Kidney glomerular epithelial cell (primary cell): ENCODE measurements at regions not wholly inside any gene's neighbourhood (a gene's known extent, or its start where the extent isn't known, plus 50 kb on each side); places are given as distances from the start of the nearest gene placed in this dataset.
A peak's percentile ranks its signal among the peaks of the same experiment; 100 is the strongest.

Experiments
- DNase-seq: peaks from one replicate; lab custom pipeline; 2025; lab: John Stamatoyannopoulos, UW

DNA sequence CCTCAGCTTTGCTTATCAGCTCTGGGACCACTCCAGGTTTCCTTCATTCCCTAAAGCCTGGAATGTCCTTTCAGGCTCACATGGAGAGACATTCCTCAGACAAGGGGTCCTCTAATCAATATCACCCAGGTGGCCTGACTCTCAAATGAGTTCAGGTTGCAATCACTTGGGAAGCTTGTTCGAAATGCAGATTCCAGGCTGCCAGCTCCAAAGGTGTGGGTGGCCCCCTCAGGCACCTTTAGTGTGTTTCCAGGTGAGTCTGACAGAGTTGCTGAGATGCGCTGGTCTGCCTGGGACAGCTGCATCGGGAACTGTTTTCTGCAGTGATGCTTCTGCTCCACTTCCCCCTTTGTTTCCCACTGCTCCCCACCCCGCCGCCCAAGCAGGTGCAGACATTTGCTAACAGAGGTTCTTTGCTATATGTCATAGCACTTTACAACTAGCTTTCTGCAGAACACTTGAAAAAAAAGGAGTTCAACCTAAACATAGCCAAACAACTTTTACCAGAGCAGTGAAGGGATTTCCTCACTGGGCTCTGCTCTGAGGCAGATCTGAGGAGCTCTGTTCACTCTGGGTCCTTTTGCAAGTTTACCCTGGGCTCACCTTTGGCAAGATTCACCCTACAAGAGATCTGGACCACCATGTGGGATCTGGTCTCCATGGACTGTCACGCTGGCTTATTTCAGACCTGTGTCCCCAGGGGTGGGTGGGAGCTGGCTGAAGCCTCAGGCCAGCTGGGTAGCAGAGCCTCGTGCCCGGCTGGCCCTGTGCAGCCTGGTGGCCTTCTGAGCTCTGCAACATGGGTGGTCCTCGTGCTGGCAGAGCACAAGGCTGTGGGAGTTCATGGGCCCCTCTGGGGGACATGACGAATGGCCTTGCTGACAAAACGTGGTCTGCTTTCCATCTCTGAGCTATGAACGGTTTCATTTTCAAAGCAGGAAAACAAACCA is 539.6 kb downstream of the CCDC171 start:
- DNase-seq, result no peak

DNA sequence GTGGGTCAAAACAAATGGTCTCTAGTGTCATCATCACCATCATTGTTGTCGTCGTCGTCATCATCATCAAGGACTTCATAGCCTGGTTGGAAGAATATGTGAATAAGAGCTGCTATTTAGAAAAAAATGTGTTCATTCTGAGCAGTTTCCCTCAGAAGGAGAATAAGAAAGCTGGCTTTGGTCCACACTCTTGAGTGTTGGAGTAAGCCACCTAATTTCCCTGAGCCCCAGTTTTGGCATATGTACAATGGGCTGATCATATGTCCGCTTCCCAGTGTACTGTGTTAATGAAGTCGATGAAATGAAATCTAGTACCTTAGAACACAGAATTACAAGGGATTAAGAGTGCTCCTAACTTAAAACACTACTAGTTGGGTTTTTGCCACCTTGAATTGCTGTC is 545.5 kb downstream of the CCDC171 start:
- DNase-seq, result no peak

DNA sequence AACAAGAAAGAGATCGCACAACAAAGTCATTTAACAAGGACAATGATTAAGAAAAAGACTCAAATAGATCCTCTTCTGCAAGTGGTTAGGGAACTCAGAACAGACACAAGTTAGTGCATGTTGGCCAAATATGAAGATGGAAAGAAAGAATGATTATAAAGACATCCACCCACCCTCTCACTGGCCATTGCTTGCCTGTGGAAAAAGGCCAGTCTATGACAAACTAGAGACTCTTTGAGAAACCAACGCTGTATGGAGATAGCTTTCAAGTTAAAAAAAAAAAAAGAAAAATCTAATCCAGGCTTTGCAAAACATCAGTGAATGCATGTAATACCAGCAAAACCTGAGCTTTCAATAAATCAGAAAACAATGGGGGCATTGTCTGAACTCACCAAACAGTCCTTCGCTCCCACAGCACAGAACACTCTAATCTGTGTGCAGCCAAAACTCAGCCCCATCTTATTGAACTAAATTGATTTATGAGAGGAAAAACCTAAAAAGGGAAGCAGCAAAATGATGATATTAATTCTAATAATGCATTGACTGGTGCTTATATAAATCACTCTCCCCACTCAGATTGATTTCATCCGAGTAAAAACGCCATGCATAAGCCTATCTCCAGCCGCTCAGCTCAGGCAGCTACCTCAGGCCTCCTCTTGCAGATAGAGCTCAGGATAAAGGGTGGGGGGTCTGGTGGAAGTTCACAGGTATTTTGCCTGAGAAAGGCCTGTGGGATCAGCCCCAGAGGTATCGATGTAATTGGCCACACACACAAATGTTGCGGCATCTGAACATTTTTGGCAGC is 547.1 kb downstream of the CCDC171 start:
- DNase-seq, result no peak

DNA sequence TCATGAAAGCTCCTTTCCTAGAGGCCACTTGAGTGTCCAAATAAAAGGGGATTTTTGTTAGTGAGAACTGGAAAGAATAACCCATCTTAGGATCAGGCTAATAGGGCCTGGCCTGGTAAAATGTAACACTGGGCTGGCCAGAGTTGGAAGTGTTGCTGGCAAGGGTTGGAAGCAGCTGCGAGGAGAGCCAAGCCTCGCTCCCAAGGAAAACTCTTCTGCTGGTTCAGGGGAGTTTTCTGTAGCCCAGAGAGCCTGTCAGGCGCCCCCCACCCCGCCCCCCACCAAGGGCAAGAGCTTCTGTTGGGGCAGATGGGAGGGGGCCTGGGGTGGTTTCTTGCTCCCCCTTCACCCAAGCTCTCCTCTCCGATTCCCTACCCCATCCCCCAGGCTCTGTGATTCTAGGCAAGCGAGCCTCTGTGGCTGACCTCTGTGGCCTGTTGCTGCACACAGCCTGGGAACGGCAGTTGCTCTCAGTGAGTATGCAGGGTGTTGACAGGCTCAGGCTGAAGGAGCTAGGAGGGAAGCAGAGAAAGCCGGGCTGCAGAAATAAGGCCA is 547.8 kb downstream of the CCDC171 start:
- no peak for DNase-seq

DNA sequence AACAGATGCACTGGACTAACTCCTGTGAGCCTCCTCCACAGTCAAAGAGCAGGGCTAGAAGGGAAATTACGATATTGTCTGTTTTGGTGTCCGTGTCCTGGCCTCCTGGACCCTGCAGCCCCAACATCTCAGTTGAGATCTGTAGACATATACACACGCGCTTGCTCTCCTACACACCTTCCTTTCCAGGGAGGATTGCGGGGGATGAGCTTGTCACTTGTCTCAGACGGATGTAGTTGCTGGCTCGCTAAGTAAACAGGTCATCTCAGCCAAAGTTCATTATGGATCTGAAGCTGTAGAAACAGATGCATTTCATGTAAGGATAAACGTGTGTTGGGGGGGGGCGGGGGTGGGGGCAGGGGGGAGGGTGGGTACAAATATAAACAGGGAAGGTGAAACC is 549.3 kb downstream of the CCDC171 start:
- no peak for DNase-seq

DNA sequence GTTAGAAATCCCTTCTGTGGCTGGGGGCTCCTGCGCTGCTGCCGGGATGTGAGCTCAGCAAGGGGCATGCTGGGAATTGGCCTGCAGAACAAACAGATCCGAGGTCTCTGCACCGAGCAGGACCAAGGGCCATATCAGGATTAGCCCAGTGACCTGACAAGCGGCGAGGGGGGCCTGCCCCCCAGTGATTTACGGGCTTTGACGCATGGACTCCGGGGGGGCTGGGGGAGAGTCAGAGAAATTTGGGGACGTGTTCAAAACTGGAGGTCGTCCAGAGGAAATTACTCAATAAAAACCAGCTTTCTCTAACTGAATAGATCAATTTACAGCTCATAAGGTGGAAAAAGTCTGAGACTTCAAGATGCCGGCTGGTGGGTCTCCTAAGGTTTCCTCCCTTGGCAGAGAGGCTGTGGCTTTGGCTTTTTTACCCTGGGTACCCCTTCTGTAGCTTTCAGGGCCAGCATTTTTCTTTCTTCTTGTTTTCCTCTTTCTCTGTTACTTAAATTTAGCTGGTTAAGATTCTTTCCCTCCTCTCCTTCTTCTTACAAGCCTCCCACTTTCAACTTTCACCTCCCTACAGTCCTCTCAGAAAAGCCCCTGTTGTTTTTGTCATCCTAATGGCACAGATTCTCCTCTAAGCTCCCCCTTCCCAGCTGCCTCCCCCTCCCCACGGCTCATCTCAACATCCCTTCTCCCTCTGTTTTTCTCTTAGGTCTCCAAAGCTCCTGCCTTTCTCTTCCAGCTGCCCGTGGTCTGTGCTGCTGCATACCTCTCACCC is 551.0 kb downstream of the CCDC171 start:
- DNase-seq, result no peak

DNA sequence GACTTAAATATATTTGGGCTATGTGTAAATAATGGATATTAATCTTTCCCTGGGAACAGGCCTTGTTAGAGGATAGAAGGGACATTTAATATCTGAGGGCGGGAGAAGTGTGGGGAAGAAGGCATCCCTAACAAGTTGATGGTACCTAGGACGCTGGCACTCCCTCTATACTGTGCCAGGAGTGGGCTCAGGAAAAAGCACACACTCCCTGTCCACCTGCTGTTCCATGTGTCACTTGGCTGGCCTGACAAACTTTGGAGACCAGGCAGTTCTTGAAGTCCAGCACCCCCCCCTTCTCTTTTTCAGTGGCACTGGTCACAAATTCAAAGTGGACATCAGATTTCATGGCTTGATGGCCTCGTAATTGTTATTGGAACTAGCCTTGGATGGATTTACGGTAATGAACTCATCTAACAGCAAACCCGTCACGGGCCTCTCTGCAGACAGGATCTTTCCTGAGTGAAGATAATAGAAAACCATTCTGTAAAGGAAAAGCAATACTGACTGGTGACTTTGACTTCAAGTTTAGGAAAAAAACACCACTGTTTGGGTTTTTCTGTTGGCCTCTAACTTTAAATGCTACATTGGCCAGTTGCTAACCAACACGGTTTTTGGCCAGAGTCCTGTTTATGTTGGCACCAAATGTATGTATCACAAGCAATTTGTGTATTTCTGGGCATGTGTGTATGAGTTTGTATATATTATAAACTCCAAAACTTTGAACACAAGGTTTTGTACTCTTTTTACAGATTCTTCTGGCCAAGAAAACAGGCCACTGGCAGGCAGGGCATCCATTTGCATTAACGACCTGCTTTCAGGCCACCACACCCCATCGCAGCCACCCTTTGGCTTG is 552.6 kb downstream of the CCDC171 start:
- no peak for DNase-seq

DNA sequence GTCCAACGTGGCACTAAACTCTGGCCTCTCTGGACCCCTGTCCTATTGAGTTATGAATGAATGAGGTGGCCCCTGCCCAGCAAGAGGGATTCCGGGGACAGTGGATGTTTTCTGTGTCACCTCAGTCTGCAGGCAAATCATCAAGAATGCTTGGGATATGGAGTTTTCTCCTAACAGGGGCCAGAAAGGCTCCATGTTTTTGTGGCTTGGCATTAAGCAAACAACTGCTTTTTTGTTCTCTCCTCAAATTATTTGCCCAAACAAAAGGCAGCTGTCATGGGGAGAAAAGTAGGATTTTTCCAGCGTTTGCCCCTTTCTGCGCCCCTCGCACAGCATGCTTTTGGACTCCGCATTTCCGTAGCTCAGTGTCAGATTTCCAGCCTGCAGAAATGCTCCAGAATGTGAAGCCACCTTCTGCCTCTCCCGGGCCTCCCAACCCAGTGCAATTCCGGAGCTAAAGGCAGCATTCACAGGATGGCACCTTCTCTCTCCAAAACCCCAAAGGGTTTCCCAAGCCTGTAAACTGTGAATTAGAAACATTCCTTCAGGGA is 553.3 kb downstream of the CCDC171 start:
- DNase-seq, result no peak

DNA sequence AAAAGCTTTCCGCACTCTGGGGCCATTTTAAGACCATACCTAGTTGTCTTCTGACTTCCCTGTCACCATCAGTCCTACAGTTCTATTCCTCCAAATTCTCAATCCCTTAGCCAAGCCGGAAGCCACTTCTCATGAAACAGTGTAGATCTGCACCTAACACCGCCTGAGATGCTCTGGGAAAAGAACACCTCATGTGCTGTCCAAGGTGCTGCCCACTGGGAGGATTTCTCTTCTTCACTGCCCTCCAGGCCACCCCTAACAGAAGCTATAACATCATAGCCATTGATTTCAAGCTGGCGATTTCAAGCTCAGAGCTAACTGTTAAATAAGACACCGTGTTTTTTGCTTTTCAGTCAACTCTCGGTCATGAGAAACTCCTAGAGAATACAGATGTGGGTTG is 559.3 kb downstream of the CCDC171 start:
- no peak for DNase-seq

DNA sequence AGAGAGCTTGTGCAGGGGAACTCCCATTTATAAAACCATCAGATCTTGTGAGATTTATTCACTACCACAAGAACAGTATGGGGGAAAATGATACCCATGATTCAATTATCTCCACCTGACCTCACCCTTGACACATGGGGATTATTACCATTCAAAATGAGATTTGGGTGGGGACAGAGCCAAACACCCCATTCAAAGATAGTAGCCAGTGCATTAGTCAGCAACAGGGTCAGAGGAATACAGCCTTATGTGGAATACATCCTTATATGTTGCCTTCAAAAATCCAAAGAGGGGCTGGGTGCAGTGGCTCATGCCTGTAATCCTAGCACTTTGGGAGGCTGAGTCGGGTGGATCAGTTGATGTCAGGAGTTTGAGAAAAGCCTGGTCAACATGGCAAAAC is 563.2 kb downstream of the CCDC171 start:
- no peak for DNase-seq

DNA sequence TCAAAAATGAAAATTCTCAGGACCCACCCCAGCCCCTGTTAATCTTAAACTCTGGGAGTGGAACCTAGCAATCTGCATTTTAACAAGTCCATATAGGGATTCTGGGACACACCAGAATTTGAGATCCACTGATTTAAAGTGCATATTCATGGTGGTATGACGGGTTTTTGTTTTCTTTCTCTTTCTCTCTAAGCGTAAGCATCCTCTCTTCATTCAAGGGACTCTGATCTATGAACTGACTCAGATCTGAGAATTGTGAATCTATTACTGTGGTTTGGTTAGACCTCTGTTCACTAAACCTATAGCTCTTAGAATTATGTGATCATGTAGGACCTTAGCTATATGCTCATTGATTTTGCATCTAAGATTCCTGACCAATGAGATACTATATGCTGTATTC is 565.2 kb downstream of the CCDC171 start:
- no peak for DNase-seq

DNA sequence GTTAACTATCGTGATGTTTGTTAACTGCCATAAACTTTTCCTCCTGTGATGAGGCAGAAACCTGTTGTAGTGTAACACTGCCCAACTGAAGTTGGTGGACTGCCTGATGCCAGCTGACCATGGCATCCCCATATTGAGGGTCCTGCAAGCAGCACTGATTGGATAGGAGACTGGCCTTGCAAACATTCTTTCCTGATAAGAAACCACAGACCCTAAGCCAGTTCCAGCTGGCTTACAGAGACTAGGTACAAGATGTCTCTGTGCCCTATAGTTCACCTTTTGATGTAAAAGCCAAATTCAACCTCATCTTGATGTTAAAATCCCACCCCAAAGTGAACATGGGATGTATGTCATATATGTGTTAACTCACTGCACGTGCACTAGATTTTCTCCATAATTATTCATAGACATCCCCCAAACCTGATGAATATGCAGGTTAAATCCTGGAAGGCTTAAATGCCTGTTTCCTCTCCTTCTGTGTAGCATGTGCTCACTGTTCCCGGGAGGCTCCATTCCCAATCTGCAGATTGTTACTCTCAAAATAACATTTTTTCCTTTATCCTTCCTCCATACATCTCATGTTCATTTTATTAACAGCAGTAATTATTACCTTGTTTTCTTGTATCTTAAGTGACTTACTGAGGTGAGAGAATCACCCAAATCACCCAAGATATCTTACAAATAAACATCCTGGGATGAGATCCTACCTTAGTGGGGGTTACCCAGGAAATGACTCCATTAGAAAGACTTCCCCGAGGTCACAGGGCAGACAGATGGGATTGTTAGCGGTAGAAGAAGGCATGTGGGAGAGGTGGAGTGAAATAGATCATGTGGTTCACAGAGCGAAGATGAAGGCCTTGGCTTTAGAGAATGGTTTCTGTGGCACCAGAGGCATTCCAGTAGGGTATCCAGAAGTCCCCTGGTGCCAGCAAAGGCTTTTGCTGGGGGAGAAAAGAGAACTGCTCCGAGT is 566.7 kb downstream of the CCDC171 start:
- DNase-seq, result peak; percentile 99

DNA sequence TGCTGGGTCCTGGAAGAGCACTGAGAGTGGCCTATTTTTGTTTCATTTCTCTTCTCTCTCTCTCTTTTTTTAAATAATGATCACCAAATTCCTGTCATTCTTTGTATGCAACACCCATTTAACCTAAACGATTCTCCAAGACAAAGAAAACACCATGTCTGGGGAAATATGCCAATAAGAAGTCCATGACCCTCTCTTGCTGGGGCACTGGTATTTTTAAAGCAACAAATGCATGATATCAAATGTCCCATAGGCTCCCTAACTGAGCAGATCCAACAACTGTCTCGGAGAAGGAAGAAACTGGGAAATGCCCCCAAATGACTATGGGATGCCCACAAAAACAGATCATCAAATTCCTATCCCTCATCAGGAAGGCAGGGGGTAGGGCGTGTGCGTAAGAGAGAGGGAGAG is 567.4 kb downstream of the CCDC171 start:
- peak; percentile 99 for DNase-seq

DNA sequence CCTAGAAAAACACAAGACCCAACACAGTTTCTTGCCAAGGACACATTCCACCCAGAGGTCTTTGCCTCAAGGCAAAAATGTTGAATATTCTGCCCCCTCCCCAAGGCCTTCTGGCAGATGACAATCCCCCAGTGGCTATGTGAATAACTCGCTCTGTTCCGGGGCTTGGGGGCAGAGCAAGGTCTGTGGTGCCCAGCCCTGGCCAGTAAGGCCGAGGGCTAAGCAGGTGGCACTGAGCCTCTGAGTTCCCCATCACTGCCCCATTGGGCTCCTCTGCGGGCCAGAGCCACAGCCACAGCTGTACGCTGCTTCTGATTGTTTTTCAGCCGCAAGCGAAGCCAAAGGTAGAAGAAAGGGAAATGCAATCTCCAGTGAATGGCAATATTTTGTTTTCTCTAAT is 567.9 kb downstream of the CCDC171 start:
- no peak for DNase-seq

DNA sequence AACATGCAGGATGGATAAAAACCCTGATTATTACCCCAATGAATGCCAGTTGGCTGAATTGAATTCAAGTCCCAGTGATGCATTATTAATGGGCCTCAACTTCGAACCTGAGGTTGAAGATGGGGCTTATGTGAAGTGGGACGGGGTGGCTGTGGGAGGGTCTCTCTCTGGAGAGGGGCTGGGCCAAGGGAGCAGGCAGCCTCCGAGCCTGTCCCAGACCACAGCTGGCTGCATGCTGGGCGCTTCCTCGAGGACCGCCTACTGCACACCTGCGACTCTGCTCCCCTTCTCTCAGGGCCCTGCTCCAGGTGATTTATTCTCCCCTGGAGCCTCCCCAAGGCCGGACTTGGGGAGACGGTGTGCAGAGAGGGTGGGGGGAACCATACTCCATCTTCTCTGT is 568.3 kb downstream of the CCDC171 start:
- no peak for DNase-seq

DNA sequence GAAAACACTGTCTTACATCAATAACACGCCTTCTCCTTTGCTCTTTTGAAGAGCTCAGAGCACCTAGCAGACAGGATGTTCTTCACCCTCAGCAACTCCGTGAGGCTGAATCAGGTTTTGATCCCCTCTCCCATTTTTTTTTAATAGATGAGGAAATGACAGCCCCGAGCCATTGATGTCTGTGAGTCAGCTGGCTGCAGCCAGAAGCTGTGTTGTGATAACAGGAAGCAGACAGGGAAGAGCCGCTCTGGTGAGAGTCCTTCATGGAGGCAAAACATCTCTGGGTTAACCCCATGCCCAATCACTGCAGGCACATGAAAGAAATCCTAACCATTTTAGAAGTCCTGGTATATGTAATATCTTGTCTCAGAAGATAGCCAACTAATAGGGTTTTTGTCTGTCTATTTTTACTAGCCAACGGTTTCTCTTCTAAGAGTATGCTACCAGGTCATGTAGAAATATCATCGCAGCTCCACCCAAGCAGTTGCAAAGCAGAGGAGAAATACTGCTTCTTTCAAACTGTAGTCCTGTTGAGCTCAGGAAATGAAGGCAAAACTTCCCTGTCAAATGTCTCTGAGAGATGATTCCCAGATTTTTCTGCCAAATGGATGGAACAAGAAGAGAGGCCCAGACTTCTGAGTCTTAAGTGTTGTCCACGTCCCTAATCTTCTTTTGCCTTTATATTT is 568.9 kb downstream of the CCDC171 start:
- DNase-seq, result peak; percentile 39

DNA sequence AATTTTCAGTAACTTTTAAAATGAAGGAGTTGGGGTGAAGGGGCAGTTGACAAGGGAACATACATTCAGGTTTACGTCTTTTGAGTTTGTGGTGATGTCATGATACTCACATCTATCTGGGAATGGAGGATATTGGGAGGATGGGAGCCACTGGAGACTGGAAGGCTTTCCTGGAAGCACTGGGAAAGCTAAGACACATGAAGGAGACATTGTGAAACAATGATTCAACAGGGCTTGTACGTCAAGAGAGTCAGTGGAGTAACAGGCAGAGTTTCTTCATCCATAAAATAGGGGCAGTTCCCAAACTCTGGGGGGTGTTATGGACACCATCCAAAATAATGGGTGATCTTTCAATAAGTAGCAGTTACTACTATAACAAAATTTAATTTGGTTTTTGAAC is 572.8 kb downstream of the CCDC171 start:
- no peak for DNase-seq

DNA sequence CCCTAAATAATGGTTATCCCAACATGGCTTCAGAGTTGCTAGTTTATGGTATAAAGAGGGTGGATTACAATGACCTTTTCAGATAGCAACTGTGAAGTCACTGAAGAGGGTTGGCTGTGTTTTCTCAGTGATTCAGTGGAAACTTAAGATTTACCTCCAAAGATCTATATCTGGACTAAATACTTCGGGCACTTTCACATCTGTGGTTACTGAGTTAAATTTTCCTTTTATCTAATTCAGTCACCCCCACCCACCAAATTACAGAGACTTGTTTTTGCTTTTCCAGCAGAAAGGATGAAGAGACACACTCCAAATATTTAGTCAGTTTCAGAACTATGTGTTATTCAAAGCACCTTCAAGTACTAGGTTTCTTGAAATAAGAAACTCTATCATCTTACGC is 573.2 kb downstream of the CCDC171 start:
- no peak for DNase-seq

DNA sequence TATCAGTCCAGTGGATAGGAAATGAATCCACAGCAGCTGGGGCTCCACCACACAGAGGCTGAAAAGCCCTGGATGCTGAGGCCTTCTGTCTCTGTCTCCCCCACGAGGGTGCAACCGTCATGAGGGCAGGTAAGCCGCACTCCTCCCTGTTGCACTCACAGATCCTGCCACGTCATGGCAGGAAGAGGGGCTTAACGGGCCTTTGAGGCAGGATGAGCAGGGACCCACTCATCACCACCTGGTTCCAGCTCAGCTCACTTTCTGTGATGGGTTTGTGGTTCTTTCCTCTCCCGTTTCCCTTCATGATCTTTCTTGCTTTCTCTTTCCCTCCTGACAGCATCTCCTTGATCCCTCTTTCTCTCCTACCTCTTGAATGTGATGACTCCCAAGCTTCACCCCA is 575.2 kb downstream of the CCDC171 start:
- DNase-seq, result no peak
